Motor neuron (in vitro differentiated cells): ENCODE measurements at regions not wholly inside any gene's neighbourhood (a gene's known extent, or its start where the extent isn't known, plus 50 kb on each side); places are given as distances from the start of the nearest gene placed in this dataset.
"Not testable (repeated sequence)": the region's sequence is repeated elsewhere in the genome, so short reads cannot be mapped to it uniquely, and the experiment has no call there.

Experiments used
- ATAC-seq, 8 experiments: fragments of 200-7000 bp; cut with Tn5 transposase; replicated peaks in 6 of 8; 2 replicates each; pipeline ENCODE4 v1.8.0; 2021; ENCODE audit warnings: mild to moderate bottlenecking in 8 of 8, moderate library complexity in 8 of 8
- H3K27ac ChIP-seq, 2 donors: fragments of 250-450 bp; sonication (Bioruptor Pico); 2 replicates each; pipeline ENCODE4 v1.9.0; 2021; ENCODE audit warnings: antibody characterized with exemption in 2 of 2, mild to moderate bottlenecking in 2 of 2, moderate library complexity in 1 of 2
- H3K4me1 ChIP-seq, 2 donors: fragments of 250-450 bp; sonication (Bioruptor Pico); replicated peaks in 1 of 2; 2 replicates each; pipeline ENCODE4 v1.6.1; 2021; ENCODE audit warnings: antibody characterized with exemption in 2 of 2, mild to moderate bottlenecking in 2 of 2, moderate library complexity in 1 of 2
- H3K4me3 ChIP-seq, 5 donors: fragments of 250-450 bp; sonication (Bioruptor Pico); 2 replicates each; pipeline ENCODE4 v1.9.0; 2021; ENCODE audit warnings: antibody characterized with exemption in 5 of 5, mild to moderate bottlenecking in 5 of 5, moderate library complexity in 4 of 5
- WGBS, 10 experiments: fragments of 450-650 bp; shearing (Covaris generic); methylation state at CpG; one replicate each; pipeline ENCODE4 v1.0.0; 2022; 5-methylcytosine and 5-hydroxymethylcytosine counted together
- in situ Hi-C, 9 experiments: fragments of 400-800 bp; cut with MboI; loops; one replicate each; pipeline ENCODE4 v1.15.0; 2021; ENCODE audit warnings: low sequenced_read_pairs in 9 of 9, low pct_unique_long_range_greater_than_20kb in 2 of 9; ENCODE audit not compliant: unreplicated experiment in 9 of 9

GRCh38 chr6:834190-834589, 141.3 kb upstream of the EXOC2 start:
- Histone ChIP-seq H3K4me1 (no peaks in the 10 kb centered on the region), H3K4me3 (no peak overlapping the region), H3K27ac (no peak overlapping the region)
- no peak for ATAC-seq
- in situ Hi-C loops: no loop called here
- WGBS, 10 experiments: 100% methylated on average over 1 of the region's 2 CpGs; no CpG with 5 or more reads in 9 of the 10 experiments

DNA sequence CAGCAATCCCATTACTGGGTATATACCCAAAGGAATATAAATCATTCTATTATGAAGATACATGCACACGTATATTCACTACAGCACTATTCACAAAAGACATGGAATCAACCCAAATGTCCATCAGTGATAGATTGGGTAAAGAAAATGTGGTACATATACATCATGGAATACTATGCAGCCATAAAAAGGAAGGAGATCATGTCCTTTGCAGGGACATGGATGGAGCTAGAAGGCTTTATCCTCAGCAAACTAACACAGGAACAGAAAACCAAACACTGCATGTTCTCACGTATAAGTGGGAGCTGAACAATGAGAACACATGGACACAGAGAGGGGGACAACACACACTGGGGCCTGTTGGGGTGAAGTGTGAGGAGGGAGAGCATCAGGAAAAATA, 139.9 kb upstream of the EXOC2 start:
- WGBS, 10 experiments: 0 to 89% (median 50%) methylated on average over 1 to 2 of the region's 2 CpGs; no CpG with 5 or more reads in 3 of the 10 experiments
- H3K4me3 ChIP-seq, ATAC-seq, H3K27ac ChIP-seq, in situ Hi-C loops, H3K4me1 ChIP-seq: not testable (repeated sequence)

DNA sequence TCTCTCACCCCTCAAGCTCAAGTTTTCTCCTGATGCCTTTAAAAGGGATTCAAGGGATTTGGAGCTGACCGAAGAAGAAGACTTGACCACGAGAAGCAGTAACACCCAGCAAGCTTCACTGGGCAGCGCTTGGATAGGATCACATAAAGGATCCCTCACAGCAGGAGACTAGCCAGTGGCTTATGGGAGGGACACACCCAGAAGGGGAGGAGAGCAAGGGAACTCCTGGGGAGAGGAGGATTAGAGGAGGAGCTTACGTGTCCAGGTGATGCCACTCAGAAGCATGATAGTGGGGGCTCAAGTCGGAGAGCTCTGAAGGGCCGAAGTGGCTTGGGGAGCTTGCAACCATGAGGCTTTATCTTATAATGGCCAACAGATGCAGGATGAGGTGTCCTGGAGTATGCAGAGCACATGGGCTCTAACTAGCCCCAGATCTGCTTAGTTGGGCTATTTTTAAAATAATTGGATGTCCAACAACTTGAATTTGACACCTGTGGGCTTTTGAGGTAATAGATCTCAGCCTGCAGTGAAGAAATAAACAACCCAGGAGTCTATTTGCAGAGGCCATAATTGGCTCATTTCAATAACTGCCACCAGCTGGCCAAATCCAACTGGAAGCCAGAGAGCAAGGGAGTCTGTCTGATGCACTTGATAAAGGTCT, 137.9 kb upstream of the EXOC2 start:
- 10 to 92% (median 68%) methylated on average over 1 to 5 of the region's 6 CpGs; no CpG with 5 or more reads in 2 of the 10 experiments for WGBS, 10 experiments
- in situ Hi-C loops: no loop called here
- no peak for ATAC-seq

DNA sequence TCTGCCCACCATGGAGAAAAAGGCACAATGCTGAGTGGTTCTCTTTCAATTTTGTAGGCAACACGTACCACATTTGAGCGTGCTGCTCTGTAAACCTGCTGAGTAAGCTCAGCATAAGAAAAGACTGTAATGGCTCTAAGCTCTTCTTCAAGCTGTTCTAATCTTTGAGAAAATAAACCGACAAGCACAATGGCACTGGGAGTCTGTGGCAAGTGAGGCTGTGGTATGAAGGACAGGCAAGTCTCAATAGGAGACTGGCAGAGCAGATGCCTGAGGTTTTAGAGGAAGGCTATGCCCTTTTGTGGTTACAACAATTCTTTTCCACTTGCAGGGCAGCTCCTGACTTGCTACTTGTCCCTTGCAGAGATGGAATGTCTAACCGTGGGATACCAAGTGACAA, 136.7 kb upstream of the EXOC2 start:
- WGBS, 10 experiments: 9 to 37% (median 21%) methylated on average over 2 to 4 of the region's 4 CpGs; no CpG with 5 or more reads in 1 of the 10 experiments
- in situ Hi-C loops: no loop called here
- Histone ChIP-seq H3K4me1 (no peaks in the 10 kb centered on the region), H3K4me3 (no peak overlapping the region), H3K27ac (no peak overlapping the region)
- ATAC-seq: no peak

More for the DNA sequence above, 137.9 kb upstream of the EXOC2 start:
- Histone ChIP-seq H3K27ac (no peak overlapping the region), H3K4me1 (no peaks in the 10 kb centered on the region), H3K4me3 (no peak overlapping the region)

GRCh38 chr6:827431-827830, 134.5 kb upstream of the EXOC2 start:
- Histone ChIP-seq H3K4me1 (no peaks in the 10 kb centered on the region), H3K4me3 (no peak overlapping the region), H3K27ac (no peak overlapping the region)
- in situ Hi-C loops: no loop called here
- WGBS, 10 experiments: 80 to 100% (median 100%) methylated on average over 1 of the region's 1 CpG; no CpG with 5 or more reads in 4 of the 10 experiments
- ATAC-seq: no peak

GRCh38 chr6:819122-819521, 126.2 kb upstream of the EXOC2 start:
- in situ Hi-C loops: no loop called here
- WGBS, 10 experiments: 0 to 74% (median 47%) methylated on average over 1 to 5 of the region's 5 CpGs; no CpG with 5 or more reads in 1 of the 10 experiments
- Histone ChIP-seq H3K27ac (no peak overlapping the region), H3K4me1 (no peaks in the 10 kb centered on the region), H3K4me3 (no peak overlapping the region)
- ATAC-seq: no peak

DNA sequence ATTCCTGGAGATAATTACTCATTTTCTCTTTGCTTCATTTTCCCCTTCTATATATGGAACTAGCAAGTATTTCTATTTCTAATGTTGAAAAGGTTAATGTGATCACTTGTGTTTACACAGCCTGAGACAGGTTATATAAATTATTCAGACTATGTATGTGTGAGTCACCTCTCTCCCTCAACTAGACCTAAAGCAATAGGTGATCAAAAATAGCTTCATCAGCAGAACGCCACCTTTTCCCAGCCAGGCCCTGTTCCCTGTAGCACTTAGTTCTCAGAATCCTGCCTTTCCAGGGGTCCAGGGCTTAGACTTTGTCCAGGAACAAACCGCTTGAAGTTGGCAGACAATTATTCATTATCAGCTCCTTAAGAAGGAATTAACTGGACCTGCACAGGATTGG, 125.3 kb upstream of the EXOC2 start:
- in situ Hi-C loops: no loop called here
- WGBS, 10 experiments: 30 to 91% (median 66%) methylated on average over 1 to 2 of the region's 2 CpGs; no CpG with 5 or more reads in 2 of the 10 experiments
- ATAC-seq: peak in 5 of 8 experiments; percentile 49 to 86 (median 70)
- Histone ChIP-seq H3K4me1 (no peaks in the 10 kb centered on the region), H3K27ac (no peak overlapping the region), H3K4me3 (no peak overlapping the region)

DNA sequence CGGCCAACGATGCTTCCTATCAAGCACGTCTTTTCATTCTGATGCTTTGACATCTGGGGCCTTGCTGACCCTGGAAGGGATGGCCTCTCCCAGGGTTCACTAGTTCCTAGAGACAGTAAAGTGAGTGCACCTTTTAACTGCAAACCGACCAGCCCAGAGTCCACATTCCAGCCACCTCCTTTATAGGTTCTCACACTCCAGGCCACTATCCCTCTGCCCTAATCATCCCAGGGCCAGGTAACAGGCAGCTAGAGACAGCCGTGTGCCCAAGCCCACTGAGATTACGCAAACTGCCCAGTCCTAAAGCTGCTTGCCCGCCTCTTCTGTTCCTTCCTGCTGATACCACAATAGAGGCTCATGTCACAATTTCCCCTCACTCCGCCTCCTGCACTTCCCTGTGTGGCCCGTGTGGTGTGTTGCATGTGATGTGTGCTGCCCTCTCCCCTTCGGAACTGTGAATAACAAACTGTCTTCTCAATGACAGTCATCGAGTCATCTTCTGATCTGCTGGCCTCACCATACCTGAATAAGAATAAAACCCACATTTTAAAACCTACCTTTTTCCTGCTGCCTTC, 123.7 kb upstream of the EXOC2 start:
- H3K27ac ChIP-seq: no peak overlapping the region
- H3K4me1 ChIP-seq: no peaks in the 10 kb centered on the region
- no peak overlapping the region for H3K4me3 ChIP-seq
- no peak for ATAC-seq
- in situ Hi-C loops: no loop called here
- 20 to 90% (median 65%) methylated on average over 1 to 7 of the region's 11 CpGs; no CpG with 5 or more reads in 3 of the 10 experiments for WGBS, 10 experiments

DNA sequence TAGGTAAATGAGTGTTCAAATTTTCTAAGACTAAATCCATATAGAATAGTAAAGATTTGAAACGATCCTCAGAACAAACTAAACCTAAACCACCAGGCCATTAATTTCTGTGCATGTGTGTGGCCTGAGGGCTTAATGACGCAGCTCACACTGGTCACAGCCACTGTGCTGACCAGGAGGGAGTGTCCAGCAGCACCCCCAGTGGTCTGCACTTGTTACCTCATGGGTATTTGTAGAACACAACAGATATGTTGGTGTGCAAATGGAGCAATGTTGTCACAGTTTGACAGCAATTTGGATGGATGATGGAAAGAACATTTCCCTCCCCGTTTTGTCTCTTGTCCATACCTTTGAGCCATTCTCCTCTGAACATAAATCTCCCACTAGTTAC, 122.4 kb upstream of the EXOC2 start:
- in situ Hi-C loops: no loop called here
- 20 to 100% (median 66%) methylated on average over 1 to 3 of the region's 3 CpGs; no CpG with 5 or more reads in 5 of the 10 experiments for WGBS, 10 experiments
- H3K4me3 ChIP-seq: no peak overlapping the region
- no peaks in the 10 kb centered on the region for H3K4me1 ChIP-seq
- H3K27ac ChIP-seq: no peak overlapping the region
- ATAC-seq: peak in 3 of 8 experiments; percentile 18 to 57 (median 52)

GRCh38 chr6:814378-815347, 121.7 kb upstream of the EXOC2 start:
- H3K4me1 ChIP-seq: no peaks in the 10 kb centered on the region
- in situ Hi-C loops: no loop called here
- no peak for ATAC-seq
- H3K4me3 ChIP-seq: no peak overlapping the region
- no peak overlapping the region for H3K27ac ChIP-seq
- 61 to 100% (median 87%) methylated on average over 2 to 12 of the region's 14 CpGs for WGBS, 10 experiments

DNA sequence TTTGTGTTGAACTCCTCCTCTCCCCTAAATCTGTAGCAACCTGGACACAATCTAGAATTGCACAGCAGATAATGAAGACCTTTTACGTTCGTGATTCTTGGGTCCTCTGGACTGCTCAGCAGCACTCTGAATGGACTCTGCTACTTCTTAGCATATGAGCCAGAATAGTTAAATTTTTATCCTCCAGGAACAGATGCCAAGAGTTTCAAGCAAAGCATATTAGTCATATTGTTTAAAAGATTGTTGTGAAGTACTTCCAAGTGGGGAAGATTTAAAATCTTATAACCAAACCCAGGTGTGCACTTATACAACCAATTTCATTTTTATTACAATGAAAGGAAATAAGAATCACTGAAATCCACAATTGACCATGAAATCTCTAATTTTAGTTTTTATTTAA, 118.9 kb upstream of the EXOC2 start:
- 0 to 90% (median 55%) methylated on average over 1 to 2 of the region's 2 CpGs; no CpG with 5 or more reads in 3 of the 10 experiments for WGBS, 10 experiments

DNA sequence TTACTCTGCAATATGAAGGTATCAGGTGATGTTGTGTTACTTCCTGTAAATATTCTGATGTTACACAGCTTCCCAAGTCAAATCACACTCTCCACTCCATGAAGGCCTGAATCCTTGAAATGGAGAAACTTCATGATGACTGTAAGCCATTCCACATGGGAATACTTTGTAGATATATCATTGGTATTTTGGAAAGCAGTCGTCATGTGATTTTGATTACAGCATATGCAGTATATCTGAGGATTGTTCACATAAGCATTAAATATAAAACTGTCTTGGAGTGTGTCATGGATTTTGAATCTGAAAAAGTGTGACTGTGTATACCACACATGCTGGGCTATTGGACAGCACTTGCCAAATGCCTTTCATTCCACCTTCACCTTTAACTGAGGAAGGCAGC, 118.3 kb upstream of the EXOC2 start:
- H3K4me1 ChIP-seq: no peaks in the 10 kb centered on the region
- WGBS, 10 experiments: 0 to 100% (median 78%) methylated on average over 1 of the region's 1 CpG; no CpG with 5 or more reads in 1 of the 10 experiments
- ATAC-seq: no peak
- no peak overlapping the region for H3K4me3 ChIP-seq
- no peak overlapping the region for H3K27ac ChIP-seq
- in situ Hi-C loops: no loop called here

More for the DNA sequence above, 118.9 kb upstream of the EXOC2 start:
- no peak overlapping the region for H3K4me3 ChIP-seq
- in situ Hi-C loops: no loop called here
- no peak for ATAC-seq
- H3K4me1 ChIP-seq: no peaks in the 10 kb centered on the region
- no peak overlapping the region for H3K27ac ChIP-seq

GRCh38 chr6:804771-805170, 111.8 kb upstream of the EXOC2 start:
- in situ Hi-C loops: no loop called here
- Histone ChIP-seq H3K4me3 (no peak overlapping the region), H3K4me1 (no peaks in the 10 kb centered on the region), H3K27ac (no peak overlapping the region)
- ATAC-seq: no peak
- WGBS, 10 experiments: 82 to 100% (median 94%) methylated on average over 1 to 10 of the region's 10 CpGs; no CpG with 5 or more reads in 4 of the 10 experiments
